ENCODE measurements at regions not wholly inside any gene's neighbourhood (a gene's known extent, or its start where the extent isn't known, plus 50 kb on each side); places are given as distances from the start of the nearest gene placed in this dataset.

- DNase-seq: no peak
Measured at GRCh38 chr12:97276661-97277429, 185.8 kb upstream of the RMST start.

GRCh38 chr12:97283297-97283696 is 179.3 kb upstream of the RMST start:
- DNase-seq: peak in 1 of 2 donors; percentile 1

- no peak for DNase-seq
Measured at GRCh38 chr12:97288531-97288930, 174.1 kb upstream of the RMST start.

- no peak for DNase-seq
Measured at GRCh38 chr12:97292588-97292987, 170.0 kb upstream of the RMST start.

GRCh38 chr12:97293541-97293940 is 169.1 kb upstream of the RMST start:
- DNase-seq: no peak

- DNase-seq: no peak
Measured at GRCh38 chr12:97299847-97300246, 162.8 kb upstream of the RMST start.

GRCh38 chr12:97300431-97300830 is 162.2 kb upstream of the RMST start:
- DNase-seq: no peak

- DNase-seq: no peak
Measured at GRCh38 chr12:97300891-97301290, 161.7 kb upstream of the RMST start.

- no peak for DNase-seq
Measured at GRCh38 chr12:97301576-97301975, 161.0 kb upstream of the RMST start.

GRCh38 chr12:97305651-97306050 is 157.0 kb upstream of the RMST start:
- no peak for DNase-seq

- no peak for DNase-seq
Measured at GRCh38 chr12:97306147-97306546, 156.5 kb upstream of the RMST start.

- DNase-seq: peak in 1 of 2 donors; percentile 31
Measured at GRCh38 chr12:97308576-97309198, 153.9 kb upstream of the RMST start.

- no peak for DNase-seq
Measured at GRCh38 chr12:97309921-97310320, 152.7 kb upstream of the RMST start.

GRCh38 chr12:97312570-97313135 is 150.0 kb upstream of the RMST start:
- no peak for DNase-seq

GRCh38 chr12:97313471-97314190 is 149.0 kb upstream of the RMST start:
- no peak for DNase-seq

- no peak for DNase-seq
Measured at GRCh38 chr12:97316321-97316720, 146.3 kb upstream of the RMST start.

- no peak for DNase-seq
Measured at GRCh38 chr12:97321621-97322020, 141.0 kb upstream of the RMST start.

- no peak for DNase-seq
Measured at GRCh38 chr12:97322388-97322787, 140.2 kb upstream of the RMST start.

- DNase-seq: no peak
Measured at GRCh38 chr12:97323154-97323553, 139.4 kb upstream of the RMST start.

- no peak for DNase-seq
Measured at GRCh38 chr12:97324471-97324870, 138.1 kb upstream of the RMST start.

- no peak for DNase-seq
Measured at GRCh38 chr12:97335115-97335514, 127.5 kb upstream of the RMST start.

GRCh38 chr12:97336900-97337751 is 125.5 kb upstream of the RMST start:
- DNase-seq: no peak

GRCh38 chr12:97342130-97342529 is 120.5 kb upstream of the RMST start:
- no peak for DNase-seq

Measured in activated CD4-positive, alpha-beta T cell treated with anti-CD3 and anti-CD28 coated beads for 4 hours (primary cell).